Mesothelial cell of epicardium (in vitro differentiated cells): ENCODE measurements at regions not wholly inside any gene's neighbourhood (a gene's known extent, or its start where the extent isn't known, plus 50 kb on each side); places are given as distances from the start of the nearest gene placed in this dataset.

Experiments used
- DNase-seq, 2 experiments: peaks; one replicate each; pipeline ENCODE4 v3.0.0; 2021; ENCODE audit warnings: low spot score in 2 of 2; ENCODE audit not compliant: unreplicated experiment in 2 of 2
- H3K27ac Mint-ChIP-seq: 2 replicates; pipeline ENCODE4 v1.8.0; 2021; ENCODE audit warnings: mixed read lengths
- H3K27me3 Mint-ChIP-seq: 2 replicates; pipeline ENCODE4 v1.8.0; 2021; ENCODE audit warnings: low read depth, mixed read lengths
- H3K36me3 Mint-ChIP-seq: 2 replicates; pipeline ENCODE4 v1.8.0; 2021; ENCODE audit warnings: mixed read lengths
- H3K4me1 Mint-ChIP-seq: 2 replicates; pipeline ENCODE4 v1.8.0; 2021; ENCODE audit warnings: mixed read lengths
- H3K4me3 Mint-ChIP-seq: 2 replicates; pipeline ENCODE4 v1.8.0; 2021; ENCODE audit warnings: mild to moderate bottlenecking, moderate library complexity, mixed read lengths
- H3K9me3 Mint-ChIP-seq: 2 replicates; pipeline ENCODE4 v1.8.0; 2021; ENCODE audit warnings: mixed read lengths
- microRNA-seq: library from miRNA; unstranded; fragments of <30 nt; microRNA quantifications from one replicate; pipeline ENCODE4 v1.2.0, GENCODE V29; 2021; ENCODE audit warnings: inconsistent platforms, mixed read lengths
- TF ChIP-seq, protein P1 (sequence below): fragments of 200-600 bp; sonication (generic); IDR thresholded peaks from one replicate; pipeline ENCODE4 v1.5.0; 2021; ENCODE audit warnings: antibody characterized with exemption; ENCODE audit not compliant: unreplicated experiment

DNA sequence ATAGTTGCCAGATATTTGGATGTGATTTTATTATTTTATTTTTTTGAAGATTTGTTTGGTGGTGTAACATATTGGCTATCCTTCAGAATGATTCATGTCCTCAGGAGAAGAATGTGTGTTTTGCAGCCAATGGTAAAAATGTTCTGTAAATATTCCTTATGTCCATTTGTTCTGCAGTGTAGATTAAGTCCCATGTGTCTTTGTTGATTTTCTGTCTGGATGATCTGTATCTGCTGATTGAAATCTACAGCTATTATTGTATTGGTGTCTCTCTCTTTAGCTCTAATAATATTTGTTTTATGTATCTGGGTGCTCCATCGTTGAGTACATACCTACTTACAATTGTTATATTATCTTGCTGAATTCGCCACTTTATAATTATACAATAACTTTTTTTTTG is 1641.7 kb downstream of the OTOL1 start:
- Mint-ChIP-seq H3K4me3 (no peak overlapping the region), H3K9me3 (no peaks in the 10 kb centered on the region), H3K36me3 (no peaks in the 10 kb centered on the region), H3K27me3 (no peaks in the 10 kb centered on the region), H3K27ac (no peak overlapping the region), H3K4me1 (no peaks in the 10 kb centered on the region)
- DNase-seq = no peak
- TF ChIP-seq, protein P1, sequence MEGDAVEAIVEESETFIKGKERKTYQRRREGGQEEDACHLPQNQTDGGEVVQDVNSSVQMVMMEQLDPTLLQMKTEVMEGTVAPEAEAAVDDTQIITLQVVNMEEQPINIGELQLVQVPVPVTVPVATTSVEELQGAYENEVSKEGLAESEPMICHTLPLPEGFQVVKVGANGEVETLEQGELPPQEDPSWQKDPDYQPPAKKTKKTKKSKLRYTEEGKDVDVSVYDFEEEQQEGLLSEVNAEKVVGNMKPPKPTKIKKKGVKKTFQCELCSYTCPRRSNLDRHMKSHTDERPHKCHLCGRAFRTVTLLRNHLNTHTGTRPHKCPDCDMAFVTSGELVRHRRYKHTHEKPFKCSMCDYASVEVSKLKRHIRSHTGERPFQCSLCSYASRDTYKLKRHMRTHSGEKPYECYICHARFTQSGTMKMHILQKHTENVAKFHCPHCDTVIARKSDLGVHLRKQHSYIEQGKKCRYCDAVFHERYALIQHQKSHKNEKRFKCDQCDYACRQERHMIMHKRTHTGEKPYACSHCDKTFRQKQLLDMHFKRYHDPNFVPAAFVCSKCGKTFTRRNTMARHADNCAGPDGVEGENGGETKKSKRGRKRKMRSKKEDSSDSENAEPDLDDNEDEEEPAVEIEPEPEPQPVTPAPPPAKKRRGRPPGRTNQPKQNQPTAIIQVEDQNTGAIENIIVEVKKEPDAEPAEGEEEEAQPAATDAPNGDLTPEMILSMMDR = no peak

DNA sequence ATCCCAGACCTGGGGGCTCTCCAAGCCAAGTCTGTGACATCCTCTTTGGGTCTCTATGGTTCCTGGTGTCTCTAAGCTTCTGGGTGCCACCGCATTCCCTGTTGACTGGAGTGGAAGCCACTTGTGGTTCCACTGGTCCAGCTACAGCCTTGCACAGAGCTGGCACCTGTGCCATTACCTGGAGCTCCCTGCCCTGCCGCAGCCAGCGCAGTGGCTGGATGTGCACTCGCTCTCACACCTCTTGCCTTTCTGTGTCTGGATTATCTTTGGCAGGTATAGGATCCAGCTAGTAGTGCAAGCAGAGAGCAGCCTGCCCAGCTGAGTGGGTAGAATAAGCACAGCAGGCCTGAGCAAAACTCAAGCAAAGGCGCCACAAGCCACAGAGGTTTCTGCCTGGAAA is 1635.5 kb downstream of the OTOL1 start:
- no peaks in the 10 kb centered on the region for H3K36me3 Mint-ChIP-seq
- TF ChIP-seq, protein P1 = no peak
- no peak overlapping the region for H3K27ac Mint-ChIP-seq
- no peaks in the 10 kb centered on the region for H3K27me3 Mint-ChIP-seq
- peaks cover 30% of the 10 kb centered on the region for H3K9me3 Mint-ChIP-seq
- no peaks in the 10 kb centered on the region for H3K4me1 Mint-ChIP-seq
- no peak for DNase-seq
- H3K4me3 Mint-ChIP-seq = no peak overlapping the region

DNA sequence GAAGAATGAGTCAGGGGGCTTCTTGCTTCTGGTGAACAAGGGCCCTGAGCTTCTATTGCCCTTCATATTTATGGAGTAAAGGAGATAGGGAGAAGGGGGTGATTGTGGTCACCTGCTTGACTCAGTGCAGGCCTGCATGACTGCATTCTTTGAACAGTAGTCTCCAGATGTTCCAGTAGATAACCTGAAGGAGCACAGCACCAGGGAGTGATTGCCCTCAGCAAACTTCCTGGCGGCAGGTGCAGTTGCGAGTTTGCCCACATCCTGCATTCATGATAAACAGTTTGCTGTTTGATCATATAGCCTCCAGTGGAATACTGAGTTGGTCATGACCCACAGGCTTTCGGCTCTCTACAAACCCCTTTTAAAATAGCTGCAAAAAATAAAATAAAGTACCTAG is 1632.7 kb downstream of the OTOL1 start:
- no peaks in the 10 kb centered on the region for H3K4me1 Mint-ChIP-seq
- no peak overlapping the region for H3K27ac Mint-ChIP-seq

DNA sequence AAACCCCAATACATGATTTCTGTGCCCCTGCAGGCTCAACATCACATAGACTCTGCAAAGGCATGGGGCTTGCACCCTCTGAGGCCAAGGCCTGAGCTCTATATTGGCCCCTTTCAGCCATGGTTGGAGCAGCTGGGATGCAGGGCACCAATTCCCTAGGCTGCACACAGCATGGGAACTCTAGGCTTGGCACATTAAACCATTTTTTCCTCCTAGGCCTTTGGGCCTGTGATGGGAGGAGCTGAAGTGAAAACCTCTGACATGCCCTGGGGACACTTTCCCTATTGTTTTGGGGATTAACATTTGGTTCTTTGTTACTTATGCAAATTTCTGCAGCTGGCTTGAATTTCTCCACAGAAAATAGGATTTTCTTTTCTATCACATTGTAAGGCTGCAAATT is 1629.5 kb downstream of the OTOL1 start:
- H3K36me3 Mint-ChIP-seq = peaks cover 4% of the 10 kb centered on the region
- H3K9me3 Mint-ChIP-seq = peaks cover 64% of the 10 kb centered on the region
- no peak overlapping the region for H3K4me3 Mint-ChIP-seq
- TF ChIP-seq, protein P1 = no peak
- H3K4me1 Mint-ChIP-seq = no peaks in the 10 kb centered on the region
- DNase-seq = no peak
- H3K27me3 Mint-ChIP-seq = no peaks in the 10 kb centered on the region
- H3K27ac Mint-ChIP-seq = no peak overlapping the region

More for the DNA sequence above, 1632.7 kb downstream of the OTOL1 start:
- no peak for DNase-seq
- H3K4me3 Mint-ChIP-seq = no peak overlapping the region
- peaks cover 4% of the 10 kb centered on the region for H3K36me3 Mint-ChIP-seq
- TF ChIP-seq, protein P1 = no peak
- H3K9me3 Mint-ChIP-seq = peaks cover 57% of the 10 kb centered on the region
- H3K27me3 Mint-ChIP-seq = no peaks in the 10 kb centered on the region

Small RNA genes in the stretch of these regions (microRNA-seq; reads per million reads assigned to microRNA genes)
- 0.88 reads per million for gene MIR1263
